ENCODE measurements at regions not wholly inside any gene's neighbourhood (a gene's known extent, or its start where the extent isn't known, plus 50 kb on each side); places are given as distances from the start of the nearest gene placed in this dataset.

- H3K36me3 ChIP-seq, result no peaks in the 10 kb centered on the region
- no peaks in the 10 kb centered on the region for H3K4me1 ChIP-seq
- no peaks in the 10 kb centered on the region for H3K27me3 ChIP-seq (ENCODE audit: low read depth)
- no peaks in the 10 kb centered on the region for H3K9me3 ChIP-seq
- TF ChIP-seq CTCF (IDR thresholded peaks at IDR 0.05), result no peak
- DNase-seq, result no peak
- H3K4me3 ChIP-seq, result no peak overlapping the region
- intact Hi-C loops (cut with DNase I), result no loop called here
- no peak for ATAC-seq
- H3K27ac ChIP-seq, result no peak overlapping the region
These were observed 87.4 kb downstream of the RPRM start for GRCh38 chr2:153391131-153391530.

GRCh38 chr2:153388246-153388645 lies 90.3 kb downstream of the RPRM start:
- TF ChIP-seq CTCF (IDR thresholded peaks at IDR 0.05), result no peak
- Histone ChIP-seq H3K9me3 (no peaks in the 10 kb centered on the region), H3K36me3 (no peaks in the 10 kb centered on the region), H3K27ac (no peak overlapping the region), H3K27me3 (ENCODE audit: low read depth) (no peaks in the 10 kb centered on the region), H3K4me3 (no peak overlapping the region), H3K4me1 (no peaks in the 10 kb centered on the region)
- intact Hi-C loops (cut with DNase I), result no loop called here
- ATAC-seq (no peak), DNase-seq (no peak)

- H3K9me3 ChIP-seq, result no peaks in the 10 kb centered on the region
- H3K36me3 ChIP-seq, result no peaks in the 10 kb centered on the region
- H3K27me3 ChIP-seq (ENCODE audit: low read depth), result no peaks in the 10 kb centered on the region
- intact Hi-C loops (cut with DNase I), result no loop called here
- H3K4me3 ChIP-seq, result no peak overlapping the region
- H3K27ac ChIP-seq, result no peak overlapping the region
- ATAC-seq (no peak), DNase-seq (no peak)
- TF ChIP-seq CTCF (IDR thresholded peaks at IDR 0.05), result no peak
- H3K4me1 ChIP-seq, result no peaks in the 10 kb centered on the region
These were observed 91.4 kb downstream of the RPRM start for GRCh38 chr2:153387203-153387602.

GRCh38 chr2:153386481-153386897 lies 92.1 kb downstream of the RPRM start:
- no peaks in the 10 kb centered on the region for H3K4me1 ChIP-seq
- no peak for DNase-seq
- H3K27ac ChIP-seq, result no peak overlapping the region
- no peak for ATAC-seq
- no peaks in the 10 kb centered on the region for H3K36me3 ChIP-seq
- H3K9me3 ChIP-seq, result no peaks in the 10 kb centered on the region
- no peak overlapping the region for H3K4me3 ChIP-seq
- no peak for TF ChIP-seq CTCF (IDR thresholded peaks at IDR 0.05)
- no peaks in the 10 kb centered on the region for H3K27me3 ChIP-seq (ENCODE audit: low read depth)
- intact Hi-C loops (cut with DNase I), result no loop called here

DNA sequence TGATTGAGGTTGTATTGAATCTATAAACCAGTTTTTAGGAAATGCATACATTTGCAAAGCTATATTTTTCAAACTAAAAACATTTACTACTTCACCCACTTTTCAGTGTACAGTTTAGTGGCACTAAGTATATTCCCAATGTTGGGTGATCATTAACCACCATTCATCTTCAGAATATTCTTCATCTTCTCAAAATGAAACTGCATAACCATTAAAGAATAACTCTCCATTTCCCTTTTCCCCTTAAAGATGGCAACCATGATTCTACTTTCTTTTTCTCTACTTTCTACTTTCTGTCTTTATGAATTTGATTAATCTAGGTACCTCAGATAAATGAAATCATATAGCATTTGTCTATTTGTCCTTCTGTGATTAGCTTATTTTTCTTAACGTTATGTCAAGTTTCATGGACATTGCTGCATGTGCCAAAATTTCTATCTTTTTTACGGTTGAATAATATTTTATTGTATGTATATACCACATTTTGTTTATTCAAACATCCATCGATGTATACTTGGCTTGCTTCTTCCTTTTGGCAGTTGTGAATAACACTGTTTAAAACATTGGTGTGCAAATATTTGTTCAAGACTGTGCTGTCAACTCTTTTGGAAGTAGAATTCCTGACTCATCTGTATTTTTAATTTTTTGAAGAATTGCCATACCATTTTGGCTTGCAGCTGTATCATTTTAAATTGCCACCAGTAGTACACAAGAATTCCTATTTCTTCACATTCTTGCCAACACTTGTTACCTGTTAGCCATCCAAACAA lies 104.9 kb downstream of the RPRM start:
- no peak for ATAC-seq
- no peak for TF ChIP-seq CTCF (IDR thresholded peaks at IDR 0.05)
- Histone ChIP-seq H3K9me3 (no peaks in the 10 kb centered on the region), H3K4me3 (no peak overlapping the region), H3K36me3 (no peaks in the 10 kb centered on the region), H3K27me3 (ENCODE audit: low read depth) (no peaks in the 10 kb centered on the region), H3K27ac (no peak overlapping the region), H3K4me1 (no peaks in the 10 kb centered on the region)
- intact Hi-C loops (cut with DNase I), result no loop called here
- no peak for DNase-seq
